C4-2B (cell line): ENCODE measurements at regions not wholly inside any gene's neighbourhood (a gene's known extent, or its start where the extent isn't known, plus 50 kb on each side); places are given as distances from the start of the nearest gene placed in this dataset.
"Not testable (repeated sequence)": the region's sequence is repeated elsewhere in the genome, so short reads cannot be mapped to it uniquely, and the experiment has no call there.

ENCODE experiments used
- H3K27ac ChIP-seq: fragments of 450-650 bp; 2 replicates; pipeline ENCODE4 v1.5.1; 2017
- ZFX ChIP-seq: fragments of 450-650 bp; IDR thresholded peaks from 2 replicates; pipeline ENCODE4 v1.6.1; 2017
- TF ChIP-seq, protein P1 (sequence below): fragments of 450-650 bp; conservative IDR thresholded peaks from 2 replicates; pipeline ENCODE4 v1.5.1; 2017; ENCODE audit warnings: mild to moderate bottlenecking

DNA sequence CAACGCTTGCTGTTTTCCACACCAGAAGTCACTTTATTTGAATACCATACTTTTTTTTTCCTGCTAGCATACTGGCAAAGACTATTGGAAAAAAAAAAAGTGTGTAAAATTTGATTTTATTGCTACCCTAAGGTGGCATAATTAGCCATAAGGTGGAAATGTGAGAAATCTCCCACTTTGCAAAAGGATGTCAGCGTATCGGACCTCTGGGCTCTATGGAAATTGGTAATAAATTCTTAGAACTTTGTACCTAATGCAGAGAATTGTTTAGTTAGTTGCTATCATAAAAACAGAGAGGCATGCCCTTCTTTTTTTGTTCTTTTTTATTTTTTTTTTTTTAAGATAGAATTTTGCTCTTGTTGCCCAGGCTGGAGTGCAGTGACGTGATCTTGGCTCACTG lies 63.7 kb upstream of the GMDS start:
- H3K27ac ChIP-seq: no peak overlapping the region

DNA sequence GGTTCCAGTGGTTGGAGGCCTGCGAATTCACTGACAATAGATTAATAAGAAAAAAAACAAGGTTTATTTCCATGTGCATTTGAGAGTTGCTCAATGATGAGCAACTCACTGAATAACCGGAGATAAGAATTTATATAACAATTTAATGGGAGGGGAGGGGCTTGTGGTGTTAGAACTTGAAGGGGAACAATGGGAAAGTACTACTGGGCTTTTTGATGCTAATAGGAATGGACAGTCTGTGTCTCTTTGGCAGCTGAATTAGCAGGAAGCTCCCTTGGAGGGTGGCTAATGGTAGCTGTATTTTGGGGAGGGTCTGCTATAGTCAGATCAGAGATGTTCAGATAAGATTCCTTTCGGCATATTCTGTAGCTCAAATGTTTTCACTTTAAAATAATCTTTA lies 62.4 kb upstream of the GMDS start:
- no peak overlapping the region for H3K27ac ChIP-seq
- TF ChIP-seq, protein P1, sequence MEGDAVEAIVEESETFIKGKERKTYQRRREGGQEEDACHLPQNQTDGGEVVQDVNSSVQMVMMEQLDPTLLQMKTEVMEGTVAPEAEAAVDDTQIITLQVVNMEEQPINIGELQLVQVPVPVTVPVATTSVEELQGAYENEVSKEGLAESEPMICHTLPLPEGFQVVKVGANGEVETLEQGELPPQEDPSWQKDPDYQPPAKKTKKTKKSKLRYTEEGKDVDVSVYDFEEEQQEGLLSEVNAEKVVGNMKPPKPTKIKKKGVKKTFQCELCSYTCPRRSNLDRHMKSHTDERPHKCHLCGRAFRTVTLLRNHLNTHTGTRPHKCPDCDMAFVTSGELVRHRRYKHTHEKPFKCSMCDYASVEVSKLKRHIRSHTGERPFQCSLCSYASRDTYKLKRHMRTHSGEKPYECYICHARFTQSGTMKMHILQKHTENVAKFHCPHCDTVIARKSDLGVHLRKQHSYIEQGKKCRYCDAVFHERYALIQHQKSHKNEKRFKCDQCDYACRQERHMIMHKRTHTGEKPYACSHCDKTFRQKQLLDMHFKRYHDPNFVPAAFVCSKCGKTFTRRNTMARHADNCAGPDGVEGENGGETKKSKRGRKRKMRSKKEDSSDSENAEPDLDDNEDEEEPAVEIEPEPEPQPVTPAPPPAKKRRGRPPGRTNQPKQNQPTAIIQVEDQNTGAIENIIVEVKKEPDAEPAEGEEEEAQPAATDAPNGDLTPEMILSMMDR: no peak
- no peak for TF ChIP-seq ZFX

More for the DNA sequence above, 63.7 kb upstream of the GMDS start:
- TF ChIP-seq, protein P1: no peak
- no peak for TF ChIP-seq ZFX

DNA sequence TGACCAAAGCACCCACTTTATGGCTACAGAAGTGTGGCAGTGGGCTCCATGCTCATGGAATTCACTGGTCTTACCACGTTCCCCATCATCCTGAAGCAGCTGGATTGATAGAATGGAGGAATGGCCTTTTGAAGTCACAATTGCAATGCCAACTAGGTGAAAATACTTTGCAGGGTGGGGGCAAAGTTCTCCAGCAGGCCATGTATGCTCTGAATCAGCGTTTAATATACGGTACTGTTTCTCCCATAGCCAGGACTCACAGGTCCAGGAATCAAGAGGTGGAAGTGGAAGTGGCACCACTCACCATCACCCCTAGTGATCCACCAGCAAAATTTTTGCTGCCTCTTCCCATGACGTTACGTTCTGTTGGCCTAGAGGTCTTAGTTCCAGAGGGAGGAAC lies 60.5 kb upstream of the GMDS start:
- H3K27ac ChIP-seq: no peak overlapping the region
- TF ChIP-seq, protein P1: no peak
- no peak for TF ChIP-seq ZFX

DNA sequence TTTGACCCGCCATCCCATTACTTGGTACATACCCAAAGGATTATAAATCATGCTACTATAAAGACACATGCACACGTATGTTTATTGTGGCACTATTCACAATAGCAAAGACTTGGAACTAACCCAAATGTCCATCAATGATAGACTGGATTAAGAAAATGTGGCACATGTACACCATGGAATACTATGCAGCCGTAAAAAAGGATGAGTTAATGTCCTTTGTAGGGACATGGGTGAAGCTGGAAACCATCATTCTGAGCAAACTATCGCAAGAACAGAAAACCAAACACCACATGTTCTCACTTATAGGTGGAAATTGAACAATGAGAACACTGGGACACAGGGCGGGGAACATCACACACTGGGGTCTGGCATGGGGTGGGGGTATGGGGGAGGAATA lies 57.1 kb upstream of the GMDS start:
- not testable (repeated sequence) for H3K27ac ChIP-seq

DNA sequence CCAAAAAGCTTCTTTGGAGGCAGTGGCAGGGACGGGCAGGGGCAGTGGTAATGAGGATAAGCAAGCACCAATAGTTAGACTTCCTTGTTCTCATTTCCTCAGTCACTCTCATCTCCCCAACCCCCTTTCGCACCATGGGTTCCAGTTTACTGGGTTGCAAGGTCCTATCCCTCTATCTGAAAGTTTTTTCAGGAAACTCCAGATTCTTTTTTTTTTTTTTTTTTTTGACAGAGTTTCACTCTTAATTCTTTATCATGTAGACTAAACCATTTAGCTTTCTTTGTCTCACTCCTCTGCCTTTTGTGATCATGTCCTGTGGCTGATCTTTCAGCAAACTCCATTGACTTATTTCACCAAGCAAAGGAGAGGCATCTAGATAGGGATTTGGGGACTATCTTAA lies 51.4 kb upstream of the GMDS start:
- no peak for TF ChIP-seq ZFX
- TF ChIP-seq, protein P1: no peak

More for the DNA sequence above, 51.4 kb upstream of the GMDS start:
- H3K27ac ChIP-seq: no peak overlapping the region
